ENCODE measurements at regions not wholly inside any gene's neighbourhood (a gene's known extent, or its start where the extent isn't known, plus 50 kb on each side); places are given as distances from the start of the nearest gene placed in this dataset.

GRCh38 chr3:22296601-22297000, 545.6 kb upstream of the ZNF385D start:
- Histone ChIP-seq H3K9ac (ENCODE audit: low read depth, low read length) (no peak overlapping the region), H3K4me3 (ENCODE audit: low read depth, low read length) (no peak overlapping the region), H3K4me1 (ENCODE audit: control insufficient read depth, insufficient read depth, low read length) (no peaks in the 10 kb centered on the region), H3K9me3 (ENCODE audit: control insufficient read depth, insufficient read depth, low read length) (no peaks in the 10 kb centered on the region), H3K36me3 (ENCODE audit: control insufficient read depth, insufficient read depth, low read length) (no peaks in the 10 kb centered on the region), H3K27me3 (ENCODE audit: control insufficient read depth, insufficient read depth, low read length) (no peaks in the 10 kb centered on the region), H3K27ac (ENCODE audit: low read depth, low read length) (no peak overlapping the region)

DNA sequence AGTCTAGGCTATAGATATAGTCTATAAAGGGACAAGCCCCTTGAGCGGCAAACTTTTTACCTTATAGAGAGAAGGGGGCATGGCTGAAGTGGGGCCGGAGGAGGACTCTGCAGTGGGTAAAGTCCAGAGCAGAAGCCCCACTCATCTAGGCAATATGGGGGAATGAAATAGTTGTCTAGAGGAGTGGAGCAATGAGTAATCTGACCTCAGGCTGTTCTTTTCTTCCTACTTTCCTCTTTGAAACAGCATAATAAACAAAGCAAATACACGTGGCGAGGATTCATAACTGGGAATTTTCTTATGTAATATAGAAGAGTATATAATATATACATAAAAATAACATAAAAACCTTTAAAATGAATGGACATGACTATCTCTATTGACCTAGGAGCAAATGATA, 546.4 kb upstream of the ZNF385D start:
- Histone ChIP-seq H3K9me3 (ENCODE audit: control insufficient read depth, insufficient read depth, low read length) (no peaks in the 10 kb centered on the region), H3K27ac (ENCODE audit: low read depth, low read length) (no peak overlapping the region), H3K4me3 (ENCODE audit: low read depth, low read length) (no peak overlapping the region), H3K4me1 (ENCODE audit: control insufficient read depth, insufficient read depth, low read length) (no peaks in the 10 kb centered on the region), H3K27me3 (ENCODE audit: control insufficient read depth, insufficient read depth, low read length) (no peaks in the 10 kb centered on the region), H3K9ac (ENCODE audit: low read depth, low read length) (no peak overlapping the region), H3K36me3 (ENCODE audit: control insufficient read depth, insufficient read depth, low read length) (no peaks in the 10 kb centered on the region)

DNA sequence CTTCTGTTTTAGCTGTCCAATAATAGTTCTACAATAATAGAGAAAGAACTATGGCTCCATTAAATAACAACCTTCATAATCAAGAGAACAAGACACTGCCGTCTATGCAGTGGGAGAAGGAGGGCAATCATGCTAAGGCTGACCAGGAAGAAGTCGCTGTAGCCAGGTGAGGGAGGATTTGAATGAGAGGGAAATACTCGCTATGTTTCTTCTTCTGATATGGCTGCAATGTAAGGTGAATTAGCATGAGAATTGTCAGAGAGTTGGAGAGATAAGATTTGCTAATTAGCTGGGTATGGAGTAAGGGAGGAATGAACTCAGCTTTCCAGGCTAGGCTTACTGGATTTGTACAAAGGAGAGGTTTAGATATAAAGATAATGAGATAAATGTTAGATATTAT, 555.4 kb upstream of the ZNF385D start:
- no peak overlapping the region for H3K9ac ChIP-seq (ENCODE audit: low read depth, low read length)
- no peaks in the 10 kb centered on the region for H3K9me3 ChIP-seq (ENCODE audit: control insufficient read depth, insufficient read depth, low read length)
- peaks cover 23% of the 10 kb centered on the region for H3K4me1 ChIP-seq (ENCODE audit: control insufficient read depth, insufficient read depth, low read length)
- H3K27me3 ChIP-seq (ENCODE audit: control insufficient read depth, insufficient read depth, low read length), result no peaks in the 10 kb centered on the region
- no peak overlapping the region for H3K27ac ChIP-seq (ENCODE audit: low read depth, low read length)
- H3K36me3 ChIP-seq (ENCODE audit: control insufficient read depth, insufficient read depth, low read length), result no peaks in the 10 kb centered on the region
- H3K4me3 ChIP-seq (ENCODE audit: low read depth, low read length), result no peak overlapping the region

DNA sequence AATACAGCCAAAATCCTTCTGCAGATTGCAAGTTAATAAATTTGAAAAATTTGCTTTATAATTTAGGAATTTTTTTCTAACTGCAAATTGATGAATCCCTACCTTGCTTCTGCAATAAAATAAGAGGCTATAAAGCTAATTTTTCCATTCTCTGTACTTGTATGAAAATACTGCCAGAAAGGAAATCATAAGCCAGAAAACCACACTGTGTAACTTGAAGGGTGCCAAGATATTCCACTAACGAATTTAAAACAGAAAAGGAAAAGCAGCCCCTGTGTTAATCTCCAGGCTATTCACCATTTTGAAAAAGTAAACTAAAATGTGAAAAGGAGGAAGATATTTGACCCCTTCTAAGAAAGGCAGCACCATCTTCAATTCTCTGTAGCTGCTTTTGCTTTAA, 557.9 kb upstream of the ZNF385D start:
- Histone ChIP-seq H3K36me3 (ENCODE audit: control insufficient read depth, insufficient read depth, low read length) (no peaks in the 10 kb centered on the region), H3K27ac (ENCODE audit: low read depth, low read length) (no peak overlapping the region), H3K9ac (ENCODE audit: low read depth, low read length) (no peak overlapping the region), H3K4me3 (ENCODE audit: low read depth, low read length) (no peak overlapping the region), H3K27me3 (ENCODE audit: control insufficient read depth, insufficient read depth, low read length) (no peaks in the 10 kb centered on the region), H3K9me3 (ENCODE audit: control insufficient read depth, insufficient read depth, low read length) (no peaks in the 10 kb centered on the region), H3K4me1 (ENCODE audit: control insufficient read depth, insufficient read depth, low read length) (peaks cover 23% of the 10 kb centered on the region)

- Histone ChIP-seq H3K36me3 (ENCODE audit: control insufficient read depth, insufficient read depth, low read length) (no peaks in the 10 kb centered on the region), H3K9ac (ENCODE audit: low read depth, low read length) (no peak overlapping the region), H3K9me3 (ENCODE audit: control insufficient read depth, insufficient read depth, low read length) (no peaks in the 10 kb centered on the region), H3K4me1 (ENCODE audit: control insufficient read depth, insufficient read depth, low read length) (no peaks in the 10 kb centered on the region), H3K27me3 (ENCODE audit: control insufficient read depth, insufficient read depth, low read length) (no peaks in the 10 kb centered on the region), H3K4me3 (ENCODE audit: low read depth, low read length) (no peak overlapping the region), H3K27ac (ENCODE audit: low read depth, low read length) (no peak overlapping the region)
Observed at GRCh38 chr3:22315925-22316324, 564.9 kb upstream of the ZNF385D start.

GRCh38 chr3:22318325-22318724, 567.3 kb upstream of the ZNF385D start:
- Histone ChIP-seq H3K4me1 (ENCODE audit: control insufficient read depth, insufficient read depth, low read length) (peaks cover 9% of the 10 kb centered on the region), H3K9ac (ENCODE audit: low read depth, low read length) (no peak overlapping the region), H3K27me3 (ENCODE audit: control insufficient read depth, insufficient read depth, low read length) (no peaks in the 10 kb centered on the region), H3K36me3 (ENCODE audit: control insufficient read depth, insufficient read depth, low read length) (no peaks in the 10 kb centered on the region), H3K4me3 (ENCODE audit: low read depth, low read length) (no peak overlapping the region), H3K27ac (ENCODE audit: low read depth, low read length) (no peak overlapping the region), H3K9me3 (ENCODE audit: control insufficient read depth, insufficient read depth, low read length) (no peaks in the 10 kb centered on the region)

GRCh38 chr3:22319446-22319845, 568.4 kb upstream of the ZNF385D start:
- no peak overlapping the region for H3K9ac ChIP-seq (ENCODE audit: low read depth, low read length)
- peaks cover 10% of the 10 kb centered on the region for H3K4me1 ChIP-seq (ENCODE audit: control insufficient read depth, insufficient read depth, low read length)
- H3K36me3 ChIP-seq (ENCODE audit: control insufficient read depth, insufficient read depth, low read length), result no peaks in the 10 kb centered on the region
- no peaks in the 10 kb centered on the region for H3K27me3 ChIP-seq (ENCODE audit: control insufficient read depth, insufficient read depth, low read length)
- H3K9me3 ChIP-seq (ENCODE audit: control insufficient read depth, insufficient read depth, low read length), result no peaks in the 10 kb centered on the region
- no peak overlapping the region for H3K4me3 ChIP-seq (ENCODE audit: low read depth, low read length)
- no peak overlapping the region for H3K27ac ChIP-seq (ENCODE audit: low read depth, low read length)

GRCh38 chr3:22322861-22323260, 571.9 kb upstream of the ZNF385D start:
- Histone ChIP-seq H3K27me3 (ENCODE audit: control insufficient read depth, insufficient read depth, low read length) (no peaks in the 10 kb centered on the region), H3K9me3 (ENCODE audit: control insufficient read depth, insufficient read depth, low read length) (no peaks in the 10 kb centered on the region), H3K9ac (ENCODE audit: low read depth, low read length) (no peak overlapping the region), H3K36me3 (ENCODE audit: control insufficient read depth, insufficient read depth, low read length) (no peaks in the 10 kb centered on the region), H3K4me1 (ENCODE audit: control insufficient read depth, insufficient read depth, low read length) (peaks cover 10% of the 10 kb centered on the region), H3K27ac (ENCODE audit: low read depth, low read length) (no peak overlapping the region), H3K4me3 (ENCODE audit: low read depth, low read length) (no peak overlapping the region)

GRCh38 chr3:22326305-22326704, 575.3 kb upstream of the ZNF385D start:
- H3K4me1 ChIP-seq (ENCODE audit: control insufficient read depth, insufficient read depth, low read length), result peaks cover 10% of the 10 kb centered on the region
- no peak overlapping the region for H3K27ac ChIP-seq (ENCODE audit: low read depth, low read length)
- no peaks in the 10 kb centered on the region for H3K36me3 ChIP-seq (ENCODE audit: control insufficient read depth, insufficient read depth, low read length)
- H3K4me3 ChIP-seq (ENCODE audit: low read depth, low read length), result no peak overlapping the region
- no peaks in the 10 kb centered on the region for H3K9me3 ChIP-seq (ENCODE audit: control insufficient read depth, insufficient read depth, low read length)
- H3K27me3 ChIP-seq (ENCODE audit: control insufficient read depth, insufficient read depth, low read length), result no peaks in the 10 kb centered on the region
- no peak overlapping the region for H3K9ac ChIP-seq (ENCODE audit: low read depth, low read length)

- Histone ChIP-seq H3K27me3 (ENCODE audit: control insufficient read depth, insufficient read depth, low read length) (no peaks in the 10 kb centered on the region), H3K27ac (ENCODE audit: low read depth, low read length) (no peak overlapping the region), H3K9ac (ENCODE audit: low read depth, low read length) (no peak overlapping the region), H3K4me3 (ENCODE audit: low read depth, low read length) (no peak overlapping the region), H3K4me1 (ENCODE audit: control insufficient read depth, insufficient read depth, low read length) (no peaks in the 10 kb centered on the region), H3K36me3 (ENCODE audit: control insufficient read depth, insufficient read depth, low read length) (no peaks in the 10 kb centered on the region), H3K9me3 (ENCODE audit: control insufficient read depth, insufficient read depth, low read length) (no peaks in the 10 kb centered on the region)
Observed at GRCh38 chr3:22334996-22335395, 584.0 kb upstream of the ZNF385D start.

DNA sequence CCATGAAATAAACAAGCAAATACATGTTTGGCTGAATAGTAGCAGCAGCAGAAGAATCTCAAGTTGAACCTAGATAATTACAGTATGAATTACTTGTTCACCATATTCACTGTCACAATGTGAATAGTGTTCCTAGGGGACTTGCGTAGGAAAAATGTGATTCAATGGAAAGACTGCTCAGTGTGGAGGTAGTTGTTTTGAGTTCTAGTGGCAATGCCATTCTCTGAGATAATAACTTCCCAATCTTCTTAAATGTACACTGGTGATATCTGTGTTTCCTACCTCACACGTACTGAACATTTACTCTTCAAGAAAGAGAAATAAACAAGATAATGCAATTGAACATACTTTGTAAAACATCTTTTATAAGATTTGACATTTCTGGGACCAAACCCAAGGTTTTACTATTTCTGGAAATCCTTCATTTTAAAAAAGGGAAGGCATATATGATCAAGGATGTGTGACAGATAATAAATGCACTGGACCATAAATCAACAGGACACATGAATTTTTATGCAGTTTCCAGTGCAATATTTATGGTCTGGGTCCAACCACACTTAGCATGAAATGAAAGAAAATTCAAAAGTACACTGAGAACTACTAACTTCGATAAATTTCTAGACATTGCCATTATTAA, 598.3 kb upstream of the ZNF385D start:
- H3K27me3 ChIP-seq (ENCODE audit: control insufficient read depth, insufficient read depth, low read length), result no peaks in the 10 kb centered on the region
- H3K27ac ChIP-seq (ENCODE audit: low read depth, low read length), result no peak overlapping the region
- H3K9ac ChIP-seq (ENCODE audit: low read depth, low read length), result no peak overlapping the region
- H3K4me3 ChIP-seq (ENCODE audit: low read depth, low read length), result no peak overlapping the region
- H3K9me3 ChIP-seq (ENCODE audit: control insufficient read depth, insufficient read depth, low read length), result no peaks in the 10 kb centered on the region
- no peaks in the 10 kb centered on the region for H3K36me3 ChIP-seq (ENCODE audit: control insufficient read depth, insufficient read depth, low read length)
- no peaks in the 10 kb centered on the region for H3K4me1 ChIP-seq (ENCODE audit: control insufficient read depth, insufficient read depth, low read length)

DNA sequence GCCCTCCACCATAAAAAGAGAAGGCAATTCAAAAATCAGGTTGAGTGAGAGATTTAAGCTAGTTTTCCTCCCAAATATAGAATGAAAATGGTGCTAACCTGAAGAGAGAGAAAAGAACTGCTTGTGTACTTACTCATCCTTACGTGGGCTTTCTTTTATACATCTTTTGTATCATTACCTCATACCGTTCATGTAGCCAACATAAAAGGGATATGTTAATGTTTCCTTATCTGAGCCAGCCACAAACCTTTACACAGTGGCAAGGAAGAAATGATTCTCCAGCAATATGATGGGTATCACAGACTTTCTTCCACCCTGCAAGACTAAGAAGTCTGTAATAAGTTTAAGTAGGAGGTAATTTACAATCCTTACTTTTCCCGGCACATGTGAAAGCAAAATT, 600.8 kb upstream of the ZNF385D start:
- Histone ChIP-seq H3K36me3 (ENCODE audit: control insufficient read depth, insufficient read depth, low read length) (no peaks in the 10 kb centered on the region), H3K4me1 (ENCODE audit: control insufficient read depth, insufficient read depth, low read length) (no peaks in the 10 kb centered on the region), H3K9ac (ENCODE audit: low read depth, low read length) (no peak overlapping the region), H3K4me3 (ENCODE audit: low read depth, low read length) (no peak overlapping the region), H3K27me3 (ENCODE audit: control insufficient read depth, insufficient read depth, low read length) (no peaks in the 10 kb centered on the region), H3K9me3 (ENCODE audit: control insufficient read depth, insufficient read depth, low read length) (no peaks in the 10 kb centered on the region), H3K27ac (ENCODE audit: low read depth, low read length) (no peak overlapping the region)
